HG02642 (cell line): ENCODE measurements at regions not wholly inside any gene's neighbourhood (a gene's known extent, or its start where the extent isn't known, plus 50 kb on each side); places are given as distances from the start of the nearest gene placed in this dataset.

Experiments used
- ATAC-seq: cut with Tn5 transposase; IDR thresholded peaks from one replicate; pipeline ENCODE4 v1.9.1; 2021; ENCODE audit warnings: mild to moderate bottlenecking; ENCODE audit not compliant: unreplicated experiment, poor library complexity

GRCh38 chr12:92339198-92339821, 193.7 kb upstream of the BTG1 start:
- ATAC-seq: no peak

- no peak for ATAC-seq
Observed at GRCh38 chr12:92338671-92339070, 193.0 kb upstream of the BTG1 start.

DNA sequence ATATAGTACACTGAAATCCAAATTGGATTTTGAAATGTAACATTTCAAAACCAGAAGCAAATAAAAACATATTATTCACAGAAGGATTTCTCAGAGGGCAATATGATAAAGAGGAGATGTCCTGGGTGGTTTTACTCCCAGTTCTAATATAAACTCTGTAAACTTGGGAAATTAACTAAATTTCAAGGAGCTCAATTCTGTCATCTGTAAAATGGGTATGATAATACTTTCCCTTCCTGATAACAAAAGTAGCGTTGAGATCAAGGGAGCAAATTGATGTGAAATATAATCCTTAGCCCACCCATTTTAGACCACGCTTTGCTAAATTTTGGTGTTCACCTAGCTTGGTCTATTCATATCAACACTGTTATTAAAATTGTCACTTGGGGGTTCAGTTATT, 192.5 kb upstream of the BTG1 start:
- no peak for ATAC-seq

- ATAC-seq: no peak
Observed at GRCh38 chr12:92337128-92337527, 191.5 kb upstream of the BTG1 start.

DNA sequence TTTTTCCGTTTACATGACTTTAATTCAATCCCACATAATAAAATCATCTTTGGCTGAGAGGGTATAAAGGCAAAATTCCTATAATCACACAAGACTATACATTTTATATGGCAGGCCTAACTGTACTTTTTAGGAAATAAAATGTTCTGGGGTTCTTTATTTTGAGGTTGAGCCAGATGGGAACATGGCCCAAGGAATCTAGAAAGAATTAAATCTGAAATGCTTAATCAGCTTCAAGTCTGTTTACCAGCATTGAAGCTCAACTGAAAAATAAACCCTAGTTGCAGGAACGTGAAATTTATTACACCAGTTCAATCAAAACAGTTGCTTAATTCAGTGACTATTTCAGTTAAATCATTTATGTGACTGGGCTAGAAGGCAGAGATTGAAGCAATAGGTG, 191.0 kb upstream of the BTG1 start:
- ATAC-seq: no peak

- ATAC-seq: no peak
Observed at GRCh38 chr12:92335831-92336230, 190.2 kb upstream of the BTG1 start.

DNA sequence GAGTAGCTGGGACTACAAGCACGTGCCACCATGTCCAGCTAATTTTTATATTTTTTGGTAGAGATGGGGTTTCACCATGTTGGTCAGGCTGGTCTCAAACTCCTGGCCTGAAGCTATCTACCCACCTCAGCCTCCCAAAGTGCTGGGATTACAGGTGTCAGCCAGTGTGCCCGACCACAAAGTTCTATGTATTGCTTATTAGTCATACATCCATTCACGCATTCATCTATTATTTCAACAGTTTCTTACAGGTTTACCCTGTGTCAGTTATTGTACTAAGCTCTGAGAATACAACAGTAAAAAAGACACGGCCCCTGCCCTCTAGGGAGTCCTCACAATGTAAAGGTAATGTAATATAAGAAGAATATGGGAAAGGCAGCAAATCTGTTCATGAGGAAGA, 188.9 kb upstream of the BTG1 start:
- ATAC-seq: no peak

DNA sequence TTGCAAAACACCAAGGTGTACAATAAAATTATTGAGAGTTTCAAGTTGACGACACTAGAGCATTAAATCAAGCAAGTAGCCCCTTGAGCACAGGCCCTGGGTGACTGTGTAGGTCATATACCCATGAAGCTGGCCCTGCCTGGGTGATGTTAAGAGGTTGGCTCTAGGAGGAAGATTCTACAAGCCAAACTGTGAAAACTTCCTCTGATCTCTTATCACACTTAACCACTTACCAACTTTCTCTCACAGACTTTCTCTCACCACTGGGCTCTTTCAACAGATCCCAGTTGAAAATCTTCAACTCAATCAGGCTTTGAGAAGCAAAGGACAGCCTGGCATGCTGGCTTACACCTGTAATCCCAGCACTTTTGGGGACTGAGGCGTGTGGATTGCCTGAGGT, 186.9 kb upstream of the BTG1 start:
- ATAC-seq: no peak

DNA sequence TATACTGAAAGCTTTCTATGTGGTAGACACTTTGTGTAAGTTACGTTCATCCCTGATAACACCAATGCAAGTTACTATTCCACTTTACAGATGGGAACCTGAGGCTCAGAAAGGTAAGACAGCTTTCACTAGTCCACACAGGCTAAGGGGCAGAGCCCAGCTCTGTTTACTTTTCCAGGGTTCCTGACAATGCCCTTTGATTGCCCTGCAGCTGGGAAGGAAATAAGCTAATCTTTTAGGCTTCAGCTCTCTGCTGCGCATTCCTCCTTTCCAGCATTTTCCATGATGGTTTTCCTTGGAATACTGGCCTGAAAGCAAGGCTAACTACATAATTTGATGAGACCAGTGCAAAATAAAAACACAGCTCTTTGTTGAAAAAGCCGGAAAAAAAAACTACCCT, 185.7 kb upstream of the BTG1 start:
- no peak for ATAC-seq

DNA sequence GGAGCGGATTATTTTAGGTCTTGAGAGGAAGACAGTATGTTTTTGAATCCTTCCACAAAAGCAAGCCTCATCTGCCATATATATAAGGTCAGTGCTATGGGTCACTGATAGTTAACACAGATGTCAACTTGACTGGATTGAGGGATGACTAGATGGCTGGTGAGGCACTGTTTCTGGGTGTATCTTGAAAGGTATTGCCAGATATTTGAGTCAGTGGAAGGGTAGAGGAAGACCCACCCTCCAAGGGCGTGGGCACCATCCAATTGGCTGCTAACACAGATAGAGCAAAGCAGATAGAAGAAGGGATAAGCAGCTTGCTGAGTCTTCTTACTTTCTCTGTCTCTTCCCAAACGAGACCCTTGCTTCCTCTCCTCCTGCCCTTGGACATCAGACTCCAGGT, 185.0 kb upstream of the BTG1 start:
- ATAC-seq: no peak

- ATAC-seq: no peak
Observed at GRCh38 chr12:92326877-92327276, 181.2 kb upstream of the BTG1 start.

- ATAC-seq: no peak
Observed at GRCh38 chr12:92324849-92325500, 179.3 kb upstream of the BTG1 start.

- no peak for ATAC-seq
Observed at GRCh38 chr12:92312463-92312964, 166.9 kb upstream of the BTG1 start.

DNA sequence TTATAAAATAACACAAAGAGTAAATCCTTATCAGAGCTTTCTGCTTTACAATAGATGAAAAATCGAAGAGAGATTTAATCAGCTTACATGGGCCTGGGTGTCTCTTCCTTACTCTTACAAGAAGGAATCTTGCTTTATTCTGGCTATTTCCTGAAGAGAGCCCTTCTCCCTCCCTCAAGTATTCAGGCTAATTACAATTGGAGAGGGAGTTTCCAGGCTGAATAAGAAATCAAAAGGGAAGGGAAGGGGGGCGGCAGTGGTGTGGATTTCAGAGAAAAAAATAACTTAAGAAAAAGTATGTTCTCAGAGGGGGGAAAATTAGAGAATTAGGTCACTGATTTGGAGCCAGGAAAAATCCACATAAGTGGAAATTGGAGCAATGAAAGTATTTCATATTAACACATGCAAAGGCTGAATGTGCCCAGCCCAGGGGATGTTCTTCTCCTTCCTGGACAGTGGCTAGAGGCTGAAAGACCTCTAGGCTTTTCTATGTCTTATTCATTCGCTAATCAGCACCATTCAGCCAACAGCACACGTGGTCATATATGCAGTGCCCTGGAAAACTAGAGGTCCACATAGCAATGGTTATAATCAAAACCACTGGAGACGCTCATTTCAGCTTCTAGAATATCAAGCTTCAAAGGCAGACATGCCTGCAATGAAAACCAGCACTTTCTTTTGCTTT, 158.9 kb upstream of the BTG1 start:
- ATAC-seq: no peak

- no peak for ATAC-seq
Observed at GRCh38 chr12:92302041-92302829, 156.6 kb upstream of the BTG1 start.

- ATAC-seq: no peak
Observed at GRCh38 chr12:92301356-92301755, 155.7 kb upstream of the BTG1 start.

DNA sequence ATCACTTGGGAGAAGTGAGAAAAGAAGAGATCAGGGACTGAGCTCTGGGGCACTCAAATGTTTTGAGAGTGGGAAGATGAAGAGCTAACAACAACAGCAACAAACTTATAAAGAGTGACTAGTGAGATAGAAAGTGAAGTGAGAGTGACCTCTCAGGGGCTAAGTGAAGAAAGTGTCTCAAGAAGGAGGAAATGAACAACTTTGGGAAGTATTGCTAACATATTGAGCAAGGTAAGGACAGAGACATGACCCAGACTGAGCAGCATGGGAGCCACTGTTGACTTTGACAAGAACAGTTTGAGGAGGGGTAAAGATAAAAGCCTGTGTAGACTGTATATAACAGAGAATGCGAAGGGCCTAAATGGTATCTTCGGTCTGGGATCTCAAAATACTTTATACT, 155.1 kb upstream of the BTG1 start:
- ATAC-seq: no peak

DNA sequence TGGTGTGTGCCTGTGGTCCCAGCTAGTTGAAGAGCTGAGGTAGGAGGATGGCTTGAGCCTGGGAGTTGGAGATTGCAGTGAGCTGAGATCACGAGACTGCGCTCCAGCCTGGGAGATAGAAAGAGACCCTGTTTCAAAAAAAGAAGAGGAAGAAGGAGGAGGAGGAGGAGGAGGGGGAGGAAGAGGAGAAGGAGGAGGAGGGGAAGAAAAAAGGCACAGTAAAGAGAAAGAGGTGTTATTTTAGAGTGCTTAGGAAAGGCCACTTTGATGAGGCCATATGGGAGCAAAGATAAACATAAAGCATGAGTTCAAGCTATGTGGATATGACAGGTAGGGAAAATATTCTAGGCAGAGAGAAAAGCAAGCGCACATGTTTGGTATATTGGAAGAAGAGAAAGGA, 154.1 kb upstream of the BTG1 start:
- ATAC-seq: no peak

DNA sequence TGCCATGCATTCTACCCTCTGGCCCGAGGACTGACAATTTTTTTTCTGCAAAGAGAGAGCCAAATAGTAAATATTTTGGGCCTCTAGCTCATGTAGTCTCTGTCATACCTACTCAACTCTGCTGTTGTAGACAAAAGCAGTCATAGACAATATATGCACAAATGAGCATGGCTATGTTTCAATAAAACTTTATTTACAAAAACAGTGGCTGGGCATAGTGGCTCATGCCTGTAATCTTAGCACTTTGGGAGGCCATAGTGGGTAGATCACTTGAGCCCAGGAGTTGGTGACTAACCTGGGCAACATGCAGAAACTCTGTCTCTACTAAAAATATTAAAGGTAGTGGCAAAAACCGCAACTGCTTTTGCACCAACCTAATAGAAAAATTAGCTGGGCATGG, 153.7 kb upstream of the BTG1 start:
- ATAC-seq: no peak

GRCh38 chr12:92297932-92298696, 152.5 kb upstream of the BTG1 start:
- ATAC-seq: no peak
